Endothelial cell (in vitro differentiated cells): ENCODE measurements at regions not wholly inside any gene's neighbourhood (a gene's known extent, or its start where the extent isn't known, plus 50 kb on each side); places are given as distances from the start of the nearest gene placed in this dataset.

ENCODE experiments used
- DNase-seq: peaks from one replicate; pipeline ENCODE4 v3.0.0; 2021; ENCODE audit warnings: low spot score
- H3K27ac Mint-ChIP-seq: one replicate; pipeline ENCODE4 v1.8.0; 2021; ENCODE audit warnings: mixed read lengths, inconsistent platforms; ENCODE audit not compliant: unreplicated experiment
- H3K27me3 Mint-ChIP-seq: one replicate; pipeline ENCODE4 v1.8.0; 2021; ENCODE audit warnings: mild to moderate bottlenecking, moderate library complexity, mixed read lengths, inconsistent platforms; ENCODE audit not compliant: unreplicated experiment
- H3K36me3 Mint-ChIP-seq: one replicate; pipeline ENCODE4 v1.8.0; 2021; ENCODE audit warnings: mild to moderate bottlenecking, low read depth, mixed read lengths, inconsistent platforms; ENCODE audit not compliant: unreplicated experiment
- H3K4me1 Mint-ChIP-seq: one replicate; pipeline ENCODE4 v1.8.0; 2021; ENCODE audit warnings: mild to moderate bottlenecking, mixed read lengths, inconsistent platforms; ENCODE audit not compliant: unreplicated experiment
- H3K4me3 Mint-ChIP-seq: one replicate; pipeline ENCODE4 v1.8.0; 2021; ENCODE audit warnings: mild to moderate bottlenecking, mixed read lengths, inconsistent platforms; ENCODE audit not compliant: unreplicated experiment
- H3K9me3 Mint-ChIP-seq: one replicate; pipeline ENCODE4 v1.8.0; 2021; ENCODE audit warnings: mixed read lengths, inconsistent platforms; ENCODE audit not compliant: unreplicated experiment
- CTCF ChIP-seq: fragments of 200-600 bp; sonication (generic); IDR thresholded peaks from one replicate; pipeline ENCODE4 v1.5.0; 2021; ENCODE audit warnings: antibody characterized with exemption; ENCODE audit not compliant: unreplicated experiment

DNA sequence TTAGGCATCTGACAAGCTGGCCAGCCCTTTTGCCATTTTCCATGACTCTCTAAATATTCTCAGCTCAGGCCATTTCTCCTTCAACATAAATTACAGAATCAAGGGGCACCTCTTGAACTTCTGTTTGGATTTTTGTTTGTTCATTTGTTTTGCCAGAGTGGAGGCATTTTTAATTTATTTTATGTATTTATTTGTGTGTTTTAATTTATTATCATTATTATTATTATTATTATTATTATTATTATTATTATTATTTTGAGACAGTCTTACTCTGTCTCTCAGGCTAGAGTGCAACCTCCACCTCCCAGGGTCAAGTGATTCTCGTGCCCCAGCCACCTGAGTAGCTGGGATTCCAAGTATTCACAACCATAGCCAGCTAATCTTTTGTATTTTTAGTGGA lies 1578.0 kb downstream of the CDH8 start:
- no peaks in the 10 kb centered on the region for H3K4me1 Mint-ChIP-seq
- H3K4me3 Mint-ChIP-seq, result no peak overlapping the region
- no peaks in the 10 kb centered on the region for H3K36me3 Mint-ChIP-seq
- no peak overlapping the region for H3K27ac Mint-ChIP-seq
- H3K27me3 Mint-ChIP-seq, result no peaks in the 10 kb centered on the region
- no peaks in the 10 kb centered on the region for H3K9me3 Mint-ChIP-seq
- no peak for TF ChIP-seq CTCF
- DNase-seq, result no peak

GRCh38 chr16:60452646-60453045 lies 1583.6 kb downstream of the CDH8 start:
- no peaks in the 10 kb centered on the region for H3K4me1 Mint-ChIP-seq
- DNase-seq, result no peak
- no peak overlapping the region for H3K27ac Mint-ChIP-seq
- H3K4me3 Mint-ChIP-seq, result no peak overlapping the region
- H3K9me3 Mint-ChIP-seq, result no peaks in the 10 kb centered on the region
- no peaks in the 10 kb centered on the region for H3K36me3 Mint-ChIP-seq
- no peak for TF ChIP-seq CTCF
- no peaks in the 10 kb centered on the region for H3K27me3 Mint-ChIP-seq

DNA sequence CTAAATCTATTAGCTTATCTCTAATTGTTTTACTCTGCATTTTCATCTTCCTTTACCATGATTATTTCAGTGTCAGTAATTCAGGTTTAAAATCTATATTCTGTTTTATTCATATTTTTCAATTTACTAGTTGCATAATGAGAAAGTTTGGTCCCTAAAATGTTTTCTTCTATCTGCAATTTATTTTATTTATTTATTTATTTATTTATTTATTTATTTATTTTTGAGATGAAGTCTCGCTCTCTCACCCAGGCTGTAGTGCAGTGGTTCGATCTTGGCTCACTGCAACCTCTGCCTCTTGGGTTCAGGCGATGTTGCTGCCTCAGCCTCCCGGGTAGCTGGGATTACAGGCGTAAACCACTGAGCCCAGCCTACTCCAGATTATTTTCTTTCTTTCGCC lies 1597.3 kb downstream of the CDH8 start:
- Mint-ChIP-seq H3K4me3 (no peak overlapping the region), H3K4me1 (no peaks in the 10 kb centered on the region), H3K27me3 (no peaks in the 10 kb centered on the region), H3K9me3 (no peaks in the 10 kb centered on the region), H3K36me3 (no peaks in the 10 kb centered on the region), H3K27ac (no peak overlapping the region)
- no peak for TF ChIP-seq CTCF
- no peak for DNase-seq

GRCh38 chr16:60432472-60432871 lies 1603.8 kb downstream of the CDH8 start:
- no peak for DNase-seq
- no peaks in the 10 kb centered on the region for H3K4me1 Mint-ChIP-seq
- TF ChIP-seq CTCF, result no peak
- H3K4me3 Mint-ChIP-seq, result no peak overlapping the region
- H3K9me3 Mint-ChIP-seq, result no peaks in the 10 kb centered on the region
- no peak overlapping the region for H3K27ac Mint-ChIP-seq
- H3K27me3 Mint-ChIP-seq, result no peaks in the 10 kb centered on the region
- H3K36me3 Mint-ChIP-seq, result no peaks in the 10 kb centered on the region

GRCh38 chr16:60419859-60420258 lies 1616.4 kb downstream of the CDH8 start:
- Mint-ChIP-seq H3K27me3 (peaks cover 1% of the 10 kb centered on the region), H3K9me3 (no peaks in the 10 kb centered on the region), H3K4me3 (no peak overlapping the region), H3K27ac (no peak overlapping the region), H3K4me1 (peaks cover 6% of the 10 kb centered on the region), H3K36me3 (no peaks in the 10 kb centered on the region)
- DNase-seq, result no peak
- no peak for TF ChIP-seq CTCF
